AG09309 (cell line): ENCODE measurements at regions not wholly inside any gene's neighbourhood (a gene's known extent, or its start where the extent isn't known, plus 50 kb on each side); places are given as distances from the start of the nearest gene placed in this dataset.

Experiments used
- DNase-seq: peaks from one replicate; pipeline ENCODE4 v3.0.0-alpha.2; 2010; ENCODE audit warnings: low read depth
- H3K4me3 ChIP-seq: 2 replicates; pipeline ENCODE4 v1.5.1; 2011; ENCODE audit warnings: mild to moderate bottlenecking, low read depth, low read length, moderate library complexity; ENCODE audit not compliant: control insufficient read depth
- CTCF ChIP-seq: IDR thresholded peaks from 2 replicates; pipeline ENCODE4 v1.5.1; 2011; ENCODE audit warnings: mild to moderate bottlenecking, low read depth, low read length, inconsistent platforms; ENCODE audit not compliant: insufficient read depth, control insufficient read depth; ENCODE audit errors: missing control alignments

GRCh38 chr10:21191512-21191911 lies 294.4 kb upstream of the NEBL start:
- DNase-seq = no peak
- H3K4me3 ChIP-seq = no peak overlapping the region
- TF ChIP-seq CTCF = no peak

GRCh38 chr10:21184984-21185383 lies 287.9 kb upstream of the NEBL start:
- H3K4me3 ChIP-seq = no peak overlapping the region
- DNase-seq = no peak
- TF ChIP-seq CTCF = no peak

- no peak overlapping the region for H3K4me3 ChIP-seq
- no peak for DNase-seq
- no peak for TF ChIP-seq CTCF
These were observed 287.1 kb upstream of the NEBL start for GRCh38 chr10:21184216-21184615.

- TF ChIP-seq CTCF = no peak
- DNase-seq = no peak
- no peak overlapping the region for H3K4me3 ChIP-seq
These were observed 285.9 kb upstream of the NEBL start for GRCh38 chr10:21183025-21183424.

GRCh38 chr10:21181451-21181850 lies 284.3 kb upstream of the NEBL start:
- TF ChIP-seq CTCF = no peak
- H3K4me3 ChIP-seq = no peak overlapping the region
- no peak for DNase-seq

- no peak for TF ChIP-seq CTCF
- no peak overlapping the region for H3K4me3 ChIP-seq
- DNase-seq = no peak
These were observed 283.5 kb upstream of the NEBL start for GRCh38 chr10:21180604-21181003.

GRCh38 chr10:21176934-21177480 lies 279.9 kb upstream of the NEBL start:
- DNase-seq = no peak
- TF ChIP-seq CTCF = no peak
- H3K4me3 ChIP-seq = no peak overlapping the region
